ENCODE measurements at regions not wholly inside any gene's neighbourhood (a gene's known extent, or its start where the extent isn't known, plus 50 kb on each side); places are given as distances from the start of the nearest gene placed in this dataset.

GRCh38 chr1:109845658-109846057 is 65.0 kb upstream of the CSF1 start (continued):
- TF ChIP-seq E2F5 (CRISPR knock-in tag; IDR thresholded peaks at IDR 0.05), result no peak
- no peak for TF ChIP-seq AR (CRISPR knock-in tag; IDR thresholded peaks at IDR 0.05)
- TF ChIP-seq CDX4 (CRISPR knock-in tag; IDR thresholded peaks at IDR 0.05; ENCODE audit: borderline replicate concordance), result no peak

- H3K4me3 Mint-ChIP-seq, result no peak overlapping the region
- peaks cover 9% of the 10 kb centered on the region; the same call in 1 of the 2 replicates for H3K36me3 Mint-ChIP-seq
- TF ChIP-seq ATF3 (CRISPR knock-in tag; conservative IDR thresholded peaks at IDR 0.05) (no peak), RELA (CRISPR knock-in tag; IDR thresholded peaks at IDR 0.05; ENCODE audit: borderline replicate concordance) (no peak), ZSCAN18 (CRISPR knock-in tag; IDR thresholded peaks at IDR 0.05) (no peak), OVOL2 (CRISPR knock-in tag; IDR thresholded peaks at IDR 0.05; ENCODE audit: borderline replicate concordance) (no peak), IRF2 (CRISPR knock-in tag; IDR thresholded peaks at IDR 0.05; ENCODE audit: borderline replicate concordance, low read depth) (no peak), USF2 (CRISPR knock-in tag; IDR thresholded peaks at IDR 0.05) (no peak), ZNF423 (CRISPR knock-in tag; IDR thresholded peaks at IDR 0.05) (no peak), ELF4 (CRISPR knock-in tag; IDR thresholded peaks at IDR 0.05; ENCODE audit: low read depth) (no peak), NFE2L1 (CRISPR knock-in tag; IDR thresholded peaks at IDR 0.05) (no peak), TEAD4 (CRISPR knock-in tag; IDR thresholded peaks at IDR 0.05) (no peak), FOXP4 (CRISPR knock-in tag; IDR thresholded peaks at IDR 0.05) (no peak), TP53 (CRISPR knock-in tag; IDR thresholded peaks at IDR 0.05) (no peak), SOX15 (CRISPR knock-in tag; IDR thresholded peaks at IDR 0.05) (no peak), NFATC4 (CRISPR knock-in tag; IDR thresholded peaks at IDR 0.05) (no peak), PREB (CRISPR knock-in tag; IDR thresholded peaks at IDR 0.05; ENCODE audit: borderline replicate concordance) (no peak), ATF2 (CRISPR knock-in tag; IDR thresholded peaks at IDR 0.05; ENCODE audit: borderline replicate concordance, low read depth) (no peak), AFF4 (CRISPR knock-in tag; IDR thresholded peaks at IDR 0.05; ENCODE audit: borderline replicate concordance) (no peak)
- no peaks in the 10 kb centered on the region for H3K4me1 Mint-ChIP-seq
- H3K27me3 Mint-ChIP-seq (ENCODE audit: low read depth), result no peaks in the 10 kb centered on the region
- no peak for DNase-seq (ENCODE audit: low spot score)
- ChIA-PET CTCF (interaction anchor here (0.8 to 1.0 kb wide), 2 partner anchors 54 to 79 kb away, joined by 3 read pairs; no protein-coding TSS in a partner anchor), POLR2A (no interaction called here)
- no peak overlapping the region for H3K27ac Mint-ChIP-seq
- H3K9me3 Mint-ChIP-seq, result peaks cover 22% of the 10 kb centered on the region
- ATAC-seq, result no peak
Measured at GRCh38 chr1:109844609-109845008, 66.0 kb upstream of the CSF1 start.
